Neural cell (in vitro differentiated cells): ENCODE measurements at regions not wholly inside any gene's neighbourhood (a gene's known extent, or its start where the extent isn't known, plus 50 kb on each side); places are given as distances from the start of the nearest gene placed in this dataset.

ENCODE experiments used
- EP300 ChIP-seq: fragments of 450-650 bp; conservative IDR thresholded peaks from 2 replicates; pipeline ENCODE4 v1.6.1; 2014; ENCODE audit warnings: antibody characterized with exemption, mild to moderate bottlenecking, moderate library complexity; ENCODE audit not compliant: poor library complexity, severe bottlenecking
- EZH2 ChIP-seq: fragments of 200-600, 300-800 bp; shearing (Covaris generic), sonication (generic); IDR thresholded peaks from 2 replicates; pipeline ENCODE4 v1.6.1; 2014; ENCODE audit warnings: antibody characterized with exemption, low read length, borderline replicate concordance, mild to moderate bottlenecking; ENCODE audit not compliant: insufficient read depth, poor library complexity, severe bottlenecking
- MXI1 ChIP-seq: fragments of 450-650 bp; conservative IDR thresholded peaks from 2 replicates; pipeline ENCODE4 v1.6.1; 2014; ENCODE audit warnings: antibody characterized with exemption, mild to moderate bottlenecking; ENCODE audit not compliant: poor library complexity, severe bottlenecking
- POLR2AphosphoS5 ChIP-seq: IDR thresholded peaks from 2 replicates; pipeline ENCODE4 v1.6.1; 2012
- RAD21 ChIP-seq: fragments of 450-650 bp; conservative IDR thresholded peaks from 2 replicates; pipeline ENCODE4 v1.6.1; 2014; ENCODE audit warnings: antibody characterized with exemption, mild to moderate bottlenecking, moderate library complexity
- SMC3 ChIP-seq: fragments of 450-650 bp; conservative IDR thresholded peaks from 2 replicates; pipeline ENCODE4 v1.6.1; 2014; ENCODE audit warnings: antibody characterized with exemption, mild to moderate bottlenecking, moderate library complexity; ENCODE audit not compliant: poor library complexity
- TAF1 ChIP-seq: IDR thresholded peaks from 2 replicates; pipeline ENCODE4 v1.6.1; 2012; ENCODE audit warnings: low read depth
- TF ChIP-seq, protein P1 (sequence below): IDR thresholded peaks from 2 replicates; pipeline ENCODE4 v1.6.1; 2012; ENCODE audit warnings: borderline replicate concordance
- TF ChIP-seq, protein P2 (sequence below): fragments of 450-650 bp; IDR thresholded peaks from 2 replicates; pipeline ENCODE4 v1.5.1; 2014; ENCODE audit warnings: antibody characterized with exemption, mild to moderate bottlenecking, moderate library complexity; ENCODE audit not compliant: poor library complexity, severe bottlenecking

DNA sequence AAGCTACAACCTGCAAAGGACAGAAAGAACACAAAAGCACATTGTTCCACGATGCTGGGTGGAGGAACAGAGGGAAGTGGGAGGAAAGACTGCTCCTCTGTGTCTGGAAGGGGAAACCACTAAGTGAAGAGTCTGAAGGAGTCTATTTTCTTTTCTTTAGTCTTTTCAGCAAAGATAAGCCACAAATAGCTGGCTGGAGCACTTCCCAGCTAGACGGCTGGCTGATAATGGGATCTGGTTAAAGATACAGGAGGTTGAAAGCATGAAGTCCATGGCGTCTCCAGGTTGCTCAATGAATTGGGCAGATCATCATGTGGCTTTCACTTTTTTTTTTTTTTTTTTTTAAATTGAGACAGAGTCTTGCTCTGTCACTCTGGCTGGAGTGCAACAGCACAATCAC is 154.0 kb upstream of the KCNG1 start:
- TF ChIP-seq, protein P1, sequence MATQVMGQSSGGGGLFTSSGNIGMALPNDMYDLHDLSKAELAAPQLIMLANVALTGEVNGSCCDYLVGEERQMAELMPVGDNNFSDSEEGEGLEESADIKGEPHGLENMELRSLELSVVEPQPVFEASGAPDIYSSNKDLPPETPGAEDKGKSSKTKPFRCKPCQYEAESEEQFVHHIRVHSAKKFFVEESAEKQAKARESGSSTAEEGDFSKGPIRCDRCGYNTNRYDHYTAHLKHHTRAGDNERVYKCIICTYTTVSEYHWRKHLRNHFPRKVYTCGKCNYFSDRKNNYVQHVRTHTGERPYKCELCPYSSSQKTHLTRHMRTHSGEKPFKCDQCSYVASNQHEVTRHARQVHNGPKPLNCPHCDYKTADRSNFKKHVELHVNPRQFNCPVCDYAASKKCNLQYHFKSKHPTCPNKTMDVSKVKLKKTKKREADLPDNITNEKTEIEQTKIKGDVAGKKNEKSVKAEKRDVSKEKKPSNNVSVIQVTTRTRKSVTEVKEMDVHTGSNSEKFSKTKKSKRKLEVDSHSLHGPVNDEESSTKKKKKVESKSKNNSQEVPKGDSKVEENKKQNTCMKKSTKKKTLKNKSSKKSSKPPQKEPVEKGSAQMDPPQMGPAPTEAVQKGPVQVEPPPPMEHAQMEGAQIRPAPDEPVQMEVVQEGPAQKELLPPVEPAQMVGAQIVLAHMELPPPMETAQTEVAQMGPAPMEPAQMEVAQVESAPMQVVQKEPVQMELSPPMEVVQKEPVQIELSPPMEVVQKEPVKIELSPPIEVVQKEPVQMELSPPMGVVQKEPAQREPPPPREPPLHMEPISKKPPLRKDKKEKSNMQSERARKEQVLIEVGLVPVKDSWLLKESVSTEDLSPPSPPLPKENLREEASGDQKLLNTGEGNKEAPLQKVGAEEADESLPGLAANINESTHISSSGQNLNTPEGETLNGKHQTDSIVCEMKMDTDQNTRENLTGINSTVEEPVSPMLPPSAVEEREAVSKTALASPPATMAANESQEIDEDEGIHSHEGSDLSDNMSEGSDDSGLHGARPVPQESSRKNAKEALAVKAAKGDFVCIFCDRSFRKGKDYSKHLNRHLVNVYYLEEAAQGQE: no peak
- no peak for TF ChIP-seq RAD21
- TF ChIP-seq, protein P2, sequence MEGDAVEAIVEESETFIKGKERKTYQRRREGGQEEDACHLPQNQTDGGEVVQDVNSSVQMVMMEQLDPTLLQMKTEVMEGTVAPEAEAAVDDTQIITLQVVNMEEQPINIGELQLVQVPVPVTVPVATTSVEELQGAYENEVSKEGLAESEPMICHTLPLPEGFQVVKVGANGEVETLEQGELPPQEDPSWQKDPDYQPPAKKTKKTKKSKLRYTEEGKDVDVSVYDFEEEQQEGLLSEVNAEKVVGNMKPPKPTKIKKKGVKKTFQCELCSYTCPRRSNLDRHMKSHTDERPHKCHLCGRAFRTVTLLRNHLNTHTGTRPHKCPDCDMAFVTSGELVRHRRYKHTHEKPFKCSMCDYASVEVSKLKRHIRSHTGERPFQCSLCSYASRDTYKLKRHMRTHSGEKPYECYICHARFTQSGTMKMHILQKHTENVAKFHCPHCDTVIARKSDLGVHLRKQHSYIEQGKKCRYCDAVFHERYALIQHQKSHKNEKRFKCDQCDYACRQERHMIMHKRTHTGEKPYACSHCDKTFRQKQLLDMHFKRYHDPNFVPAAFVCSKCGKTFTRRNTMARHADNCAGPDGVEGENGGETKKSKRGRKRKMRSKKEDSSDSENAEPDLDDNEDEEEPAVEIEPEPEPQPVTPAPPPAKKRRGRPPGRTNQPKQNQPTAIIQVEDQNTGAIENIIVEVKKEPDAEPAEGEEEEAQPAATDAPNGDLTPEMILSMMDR: no peak
- TF ChIP-seq EZH2: no peak
- TF ChIP-seq POLR2AphosphoS5: no peak
- TF ChIP-seq TAF1: no peak
- TF ChIP-seq EP300: no peak
- TF ChIP-seq MXI1: no peak
- no peak for TF ChIP-seq SMC3
